Tibial nerve (tissue), 4 donors: ENCODE measurements at regions not wholly inside any gene's neighbourhood (a gene's known extent, or its start where the extent isn't known, plus 50 kb on each side); places are given as distances from the start of the nearest gene placed in this dataset.

Experiments used
- DNase-seq, 2 donors: peaks; one replicate each; pipeline ENCODE4 v3.0.0-alpha.2; 2019; ENCODE audit warnings: low spot score in 2 of 2
- H3K27ac ChIP-seq, 4 donors: fragments of 200-600 bp; sonication (generic) in 3 of 4; one replicate each; pipeline ENCODE4 v1.5.1; 2017 to 2019; ENCODE audit warnings: mild to moderate bottlenecking in 1 of 4
- H3K27me3 ChIP-seq, 2 donors: fragments of 200-600 bp; sonication (generic) in 1 of 2; one replicate each; pipeline versions ENCODE4 v1.5.1 to v1.6.0; 2017 to 2019
- H3K36me3 ChIP-seq, 3 donors: fragments of 200-600 bp; sonication (generic); one replicate each; pipeline ENCODE4 v1.5.1; 2018 to 2019
- H3K4me1 ChIP-seq, 4 donors: fragments of 200-600 bp; sonication (generic) in 3 of 4; one replicate each; pipeline ENCODE4 v1.5.1; 2017 to 2019
- H3K4me3 ChIP-seq, 4 donors: fragments of 200-600 bp; sonication (generic) in 3 of 4; one replicate each; pipeline ENCODE4 v1.5.1; 2017 to 2019; ENCODE audit warnings: mild to moderate bottlenecking in 1 of 4, moderate library complexity in 1 of 4
- H3K9me3 ChIP-seq, 4 donors: fragments of 200-600 bp; sonication (generic) in 3 of 4; one replicate each; pipeline ENCODE4 v1.5.1; 2017 to 2019
- EP300 ChIP-seq, 2 donors: sonication (generic); formaldehyde crosslinking; IDR thresholded peaks; one replicate each; pipeline ENCODE4 v1.6.1; 2017; ENCODE audit warnings: antibody characterized with exemption in 2 of 2, mild to moderate bottlenecking in 1 of 2
- POLR2A ChIP-seq, 2 donors: fragments of 450-650 bp; IDR thresholded peaks; one replicate each; pipeline ENCODE4 v1.6.1; 2017; ENCODE audit warnings: antibody characterized with exemption in 2 of 2, mild to moderate bottlenecking in 2 of 2, moderate library complexity in 2 of 2
- WGBS, 2 donors: methylation state at CpG; one replicate each; pipeline ENCODE4 v1.1.5; 2018; 5-methylcytosine and 5-hydroxymethylcytosine counted together
- TF ChIP-seq, protein P1 (sequence below), 5 experiments: fragments of 200-600 bp in 3 of 5; fragments of 450-650 bp in 2 of 5; sonication (generic) in 3 of 5; IDR thresholded peaks; one replicate each; pipeline ENCODE4 v1.5.1; 2016 to 2019; ENCODE audit warnings: antibody characterized with exemption in 5 of 5, mild to moderate bottlenecking in 3 of 5, moderate library complexity in 2 of 5

DNA sequence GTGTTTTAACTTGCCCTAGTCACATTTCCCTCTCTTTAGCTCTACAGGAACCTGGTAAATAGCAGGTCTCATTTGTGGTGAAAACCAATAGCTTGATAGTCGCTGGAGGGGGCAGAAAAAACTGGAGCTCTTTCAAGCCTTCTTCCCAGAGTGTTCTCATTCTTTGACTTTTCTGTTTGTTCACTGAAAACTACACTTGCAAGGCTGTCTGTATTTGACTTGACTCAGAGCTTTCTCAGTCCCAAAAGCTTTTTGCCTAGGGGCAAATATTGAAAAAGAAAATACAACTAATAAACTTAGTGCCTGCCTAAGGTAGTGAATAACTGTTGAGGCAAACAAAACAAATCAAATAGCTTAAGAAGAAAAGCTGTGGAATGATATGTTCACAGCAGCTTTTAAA lies 217.1 kb upstream of the CHRM3 start:
- TF ChIP-seq, protein P1, sequence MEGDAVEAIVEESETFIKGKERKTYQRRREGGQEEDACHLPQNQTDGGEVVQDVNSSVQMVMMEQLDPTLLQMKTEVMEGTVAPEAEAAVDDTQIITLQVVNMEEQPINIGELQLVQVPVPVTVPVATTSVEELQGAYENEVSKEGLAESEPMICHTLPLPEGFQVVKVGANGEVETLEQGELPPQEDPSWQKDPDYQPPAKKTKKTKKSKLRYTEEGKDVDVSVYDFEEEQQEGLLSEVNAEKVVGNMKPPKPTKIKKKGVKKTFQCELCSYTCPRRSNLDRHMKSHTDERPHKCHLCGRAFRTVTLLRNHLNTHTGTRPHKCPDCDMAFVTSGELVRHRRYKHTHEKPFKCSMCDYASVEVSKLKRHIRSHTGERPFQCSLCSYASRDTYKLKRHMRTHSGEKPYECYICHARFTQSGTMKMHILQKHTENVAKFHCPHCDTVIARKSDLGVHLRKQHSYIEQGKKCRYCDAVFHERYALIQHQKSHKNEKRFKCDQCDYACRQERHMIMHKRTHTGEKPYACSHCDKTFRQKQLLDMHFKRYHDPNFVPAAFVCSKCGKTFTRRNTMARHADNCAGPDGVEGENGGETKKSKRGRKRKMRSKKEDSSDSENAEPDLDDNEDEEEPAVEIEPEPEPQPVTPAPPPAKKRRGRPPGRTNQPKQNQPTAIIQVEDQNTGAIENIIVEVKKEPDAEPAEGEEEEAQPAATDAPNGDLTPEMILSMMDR (IDR thresholded peaks at IDR 0.05) = no peak
- no peak for TF ChIP-seq EP300 (IDR thresholded peaks at IDR 0.05)
- TF ChIP-seq POLR2A (IDR thresholded peaks at IDR 0.05) = no peak
- peaks cover 0 to 22% (median 1%) of the 10 kb centered on the region in 4 donors for H3K9me3 ChIP-seq
- WGBS, 2 donors = 68 to 88% methylated on average over 1 of the region's 1 CpG
- H3K27ac ChIP-seq = no peak overlapping the region
- DNase-seq = no peak
- H3K27me3 ChIP-seq = no peaks in the 10 kb centered on the region
- no peak overlapping the region for H3K4me3 ChIP-seq
- H3K36me3 ChIP-seq = no peaks in the 10 kb centered on the region
- H3K4me1 ChIP-seq = no peaks in the 10 kb centered on the region

GRCh38 chr1:239164451-239165180 lies 221.8 kb upstream of the CHRM3 start:
- Histone ChIP-seq H3K9me3 (peaks cover 0 to 16% (median 1%) of the 10 kb centered on the region in 4 donors), H3K27me3 (no peaks in the 10 kb centered on the region), H3K27ac (no peak overlapping the region), H3K4me1 (no peaks in the 10 kb centered on the region), H3K4me3 (no peak overlapping the region), H3K36me3 (no peaks in the 10 kb centered on the region)
- TF ChIP-seq POLR2A (IDR thresholded peaks at IDR 0.05) (no peak), EP300 (IDR thresholded peaks at IDR 0.05) (no peak)
- TF ChIP-seq, protein P1 (IDR thresholded peaks at IDR 0.05) = no peak
- WGBS, 2 donors = 87 to 91% methylated on average over 4 of the region's 4 CpGs
- DNase-seq = no peak

DNA sequence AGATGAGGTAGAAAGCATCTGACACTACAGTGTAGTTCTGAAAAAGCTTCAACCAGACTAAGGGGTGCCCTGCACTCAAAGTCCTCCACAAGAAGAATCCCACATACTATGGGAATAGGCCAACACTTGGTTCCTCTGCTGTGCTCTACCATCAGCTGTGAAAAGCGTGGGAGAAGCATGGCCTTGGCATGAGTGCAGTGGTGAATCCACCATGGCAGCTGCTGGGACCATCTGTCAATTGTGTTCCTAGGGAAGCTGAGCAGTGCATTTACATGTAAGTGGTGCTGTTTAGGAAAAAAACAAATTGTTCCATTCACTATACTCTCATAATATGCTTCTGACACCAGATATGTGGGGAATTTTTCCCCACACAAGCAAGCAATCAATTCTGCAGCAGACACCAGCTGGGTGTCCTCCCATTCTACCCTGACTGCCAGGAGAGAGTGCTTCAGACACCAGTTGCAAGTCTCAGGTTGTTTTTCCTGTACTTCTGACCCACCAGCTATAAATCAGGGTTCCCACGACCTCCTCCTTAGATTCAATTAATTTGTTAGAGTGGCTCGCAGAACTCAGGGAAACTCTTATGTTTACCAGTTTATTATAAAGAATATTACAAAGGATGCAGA lies 230.8 kb upstream of the CHRM3 start:
- WGBS, 2 donors = 84 to 88% methylated on average over 3 of the region's 3 CpGs
- H3K4me1 ChIP-seq = no peaks in the 10 kb centered on the region
- H3K27me3 ChIP-seq = no peaks in the 10 kb centered on the region
- H3K27ac ChIP-seq = no peak overlapping the region
- TF ChIP-seq POLR2A (IDR thresholded peaks at IDR 0.05) (no peak), EP300 (IDR thresholded peaks at IDR 0.05) (no peak)
- TF ChIP-seq, protein P1 (IDR thresholded peaks at IDR 0.05) = no peak
- H3K9me3 ChIP-seq = no peaks in the 10 kb centered on the region
- no peak overlapping the region for H3K4me3 ChIP-seq
- no peak for DNase-seq
- no peaks in the 10 kb centered on the region for H3K36me3 ChIP-seq

DNA sequence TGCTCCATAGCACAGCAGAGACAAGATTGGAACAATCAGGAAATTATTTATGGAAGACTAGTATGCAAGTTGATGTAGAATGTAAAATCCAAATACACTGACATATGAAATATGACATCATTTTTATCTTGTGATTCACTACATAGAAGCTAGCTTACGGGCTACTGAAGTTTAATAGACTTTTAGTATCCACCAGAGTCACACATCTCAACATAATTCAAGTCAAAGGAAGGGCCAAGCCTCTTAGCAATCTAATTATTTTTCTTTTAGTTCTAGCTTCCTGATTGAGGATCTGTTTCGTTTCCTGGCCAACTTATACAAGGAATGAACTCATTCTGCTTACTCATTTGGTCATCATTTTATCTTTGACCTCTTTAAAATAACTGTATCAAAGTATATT lies 234.4 kb upstream of the CHRM3 start:
- no peaks in the 10 kb centered on the region for H3K27me3 ChIP-seq
- no peaks in the 10 kb centered on the region for H3K36me3 ChIP-seq
- TF ChIP-seq POLR2A (IDR thresholded peaks at IDR 0.05) = no peak
- TF ChIP-seq, protein P1 (IDR thresholded peaks at IDR 0.05) = no peak
- no peak for TF ChIP-seq EP300 (IDR thresholded peaks at IDR 0.05)
- WGBS, 2 donors = 81 to 85% methylated on average over 2 of the region's 2 CpGs
- H3K27ac ChIP-seq = no peak overlapping the region
- no peaks in the 10 kb centered on the region for H3K4me1 ChIP-seq
- DNase-seq = no peak
- no peak overlapping the region for H3K4me3 ChIP-seq
- no peaks in the 10 kb centered on the region for H3K9me3 ChIP-seq

DNA sequence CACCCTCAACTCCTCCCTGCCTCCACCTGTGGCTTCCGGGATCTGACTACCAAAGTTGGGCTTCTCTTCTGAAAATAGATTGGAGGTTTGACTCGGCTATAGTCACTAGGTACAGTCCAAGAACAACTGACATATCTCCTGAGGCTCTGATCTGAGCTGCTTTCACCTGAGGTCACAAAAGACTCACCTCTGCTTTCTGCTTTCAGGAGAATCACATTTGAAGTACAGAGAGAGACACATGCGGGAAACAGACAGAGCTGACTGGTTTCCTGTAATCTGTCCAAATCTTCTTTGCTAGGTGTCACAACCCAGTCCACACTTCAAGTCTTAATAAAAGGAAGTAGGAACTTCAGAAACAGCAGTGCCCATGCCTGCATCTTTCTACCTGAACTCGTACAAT lies 245.4 kb upstream of the CHRM3 start:
- TF ChIP-seq POLR2A (IDR thresholded peaks at IDR 0.05) (no peak), EP300 (IDR thresholded peaks at IDR 0.05) (no peak)
- TF ChIP-seq, protein P1 (IDR thresholded peaks at IDR 0.05) = no peak
- H3K9me3 ChIP-seq = no peaks in the 10 kb centered on the region
- H3K27me3 ChIP-seq = no peaks in the 10 kb centered on the region

More for the DNA sequence above, 245.4 kb upstream of the CHRM3 start:
- Histone ChIP-seq H3K36me3 (no peaks in the 10 kb centered on the region), H3K4me3 (no peak overlapping the region), H3K27ac (no peak overlapping the region), H3K4me1 (no peaks in the 10 kb centered on the region)
- DNase-seq = no peak
- 91 to 92% methylated on average over 4 of the region's 4 CpGs for WGBS, 2 donors
